ENCODE measurements at regions not wholly inside any gene's neighbourhood (a gene's known extent, or its start where the extent isn't known, plus 50 kb on each side); places are given as distances from the start of the nearest gene placed in this dataset.

DNA sequence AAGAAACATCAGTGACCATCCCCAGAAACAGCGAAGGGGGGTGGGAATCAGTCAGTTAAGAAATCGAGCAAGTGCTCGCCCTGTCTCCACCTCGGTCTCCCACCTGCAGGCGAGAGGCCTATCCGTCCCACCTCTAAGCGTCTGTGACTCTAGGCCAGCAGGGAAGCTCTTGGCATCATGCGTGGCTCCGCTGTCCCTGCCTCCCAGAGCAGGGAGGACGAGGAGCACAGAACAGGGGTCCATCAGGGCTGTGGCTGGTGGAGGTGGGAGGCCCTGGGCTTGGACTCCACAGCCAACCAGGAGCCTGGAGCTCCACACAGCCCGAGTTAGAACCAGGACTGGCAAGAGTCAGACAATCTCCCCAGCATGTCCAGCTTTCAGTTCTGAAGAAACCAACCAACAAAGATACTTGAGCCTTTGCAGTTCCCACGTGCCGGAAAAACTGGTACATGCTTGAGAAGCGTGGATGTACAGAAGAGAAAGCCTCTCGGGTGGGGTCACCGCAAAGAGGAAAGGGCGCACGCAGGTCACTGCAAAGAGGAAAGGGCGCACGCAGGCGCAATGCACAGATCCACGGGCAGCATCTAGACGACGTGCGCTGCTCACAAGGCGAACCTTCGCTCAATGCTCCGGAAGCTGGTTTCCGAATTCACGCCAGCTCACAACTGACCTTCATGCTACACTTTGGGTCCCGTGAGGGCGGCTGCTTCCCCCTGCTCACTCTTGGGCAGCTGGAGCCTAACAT lies 104.5 kb upstream of the ALKAL2 start:
- TF ChIP-seq, protein P1, sequence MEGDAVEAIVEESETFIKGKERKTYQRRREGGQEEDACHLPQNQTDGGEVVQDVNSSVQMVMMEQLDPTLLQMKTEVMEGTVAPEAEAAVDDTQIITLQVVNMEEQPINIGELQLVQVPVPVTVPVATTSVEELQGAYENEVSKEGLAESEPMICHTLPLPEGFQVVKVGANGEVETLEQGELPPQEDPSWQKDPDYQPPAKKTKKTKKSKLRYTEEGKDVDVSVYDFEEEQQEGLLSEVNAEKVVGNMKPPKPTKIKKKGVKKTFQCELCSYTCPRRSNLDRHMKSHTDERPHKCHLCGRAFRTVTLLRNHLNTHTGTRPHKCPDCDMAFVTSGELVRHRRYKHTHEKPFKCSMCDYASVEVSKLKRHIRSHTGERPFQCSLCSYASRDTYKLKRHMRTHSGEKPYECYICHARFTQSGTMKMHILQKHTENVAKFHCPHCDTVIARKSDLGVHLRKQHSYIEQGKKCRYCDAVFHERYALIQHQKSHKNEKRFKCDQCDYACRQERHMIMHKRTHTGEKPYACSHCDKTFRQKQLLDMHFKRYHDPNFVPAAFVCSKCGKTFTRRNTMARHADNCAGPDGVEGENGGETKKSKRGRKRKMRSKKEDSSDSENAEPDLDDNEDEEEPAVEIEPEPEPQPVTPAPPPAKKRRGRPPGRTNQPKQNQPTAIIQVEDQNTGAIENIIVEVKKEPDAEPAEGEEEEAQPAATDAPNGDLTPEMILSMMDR (IDR thresholded peaks at IDR 0.05), result no peak
- TF ChIP-seq POLR2A (IDR thresholded peaks at IDR 0.05), result no peak
